SK-N-SH (cell line): ENCODE measurements at regions not wholly inside any gene's neighbourhood (a gene's known extent, or its start where the extent isn't known, plus 50 kb on each side); places are given as distances from the start of the nearest gene placed in this dataset.

Source experiments
- CTCF ChIA-PET: fragments of 300-600, 350-600 bp; formaldehyde crosslinking; extraction: SDS; loops from one replicate; lab custom pipeline; 2021; lab: Yijun Ruan, JAX
- POLR2A ChIA-PET: fragments of 350-600 bp; sonication (Branson Sonifier 250); formaldehyde crosslinking; extraction: SDS; loops from one replicate; lab custom pipeline; 2020; ENCODE audit warnings: antibody characterized with exemption, inconsistent platforms; lab: Yijun Ruan, JAX
- DNase-seq: peaks from one replicate; pipeline ENCODE4 v3.0.0; 2012
- H2AFZ ChIP-seq: fragments of 200-600 bp; sonication (generic); 2 replicates; pipeline ENCODE4 v1.8.1; 2016; ENCODE audit warnings: antibody characterized with exemption, mild to moderate bottlenecking, low read depth
- H3F3A ChIP-seq: fragments of 200-600 bp; sonication (generic); replicated peaks from 2 replicates; pipeline ENCODE3; 2016; ENCODE audit warnings: antibody characterized with exemption, mild to moderate bottlenecking; ENCODE audit not compliant: insufficient read depth
- H3K27ac ChIP-seq, 2 experiments: fragments of 200-500 bp in 1 of 2; fragments of 200-600 bp in 1 of 2; sonication (Bioruptor generic) in 1 of 2; sonication (generic), shearing (Covaris generic) in 1 of 2; 2 replicates each; pipeline versions ENCODE4 v1.5.1 to v1.6.1; 2014 to 2016; ENCODE audit warnings: low read depth in 2 of 2, inconsistent platforms in 1 of 2, low read length in 1 of 2, mild to moderate bottlenecking in 1 of 2, mixed read lengths in 1 of 2
- H3K27me3 ChIP-seq: fragments of 200-600 bp; sonication (generic), shearing (Covaris generic); 2 replicates; pipeline ENCODE4 v1.6.1; 2016; ENCODE audit warnings: mixed run types; ENCODE audit not compliant: insufficient read depth
- H3K36me3 ChIP-seq, 2 experiments: fragments of 200-500 bp in 1 of 2; fragments of 200-600 bp in 1 of 2; sonication (Bioruptor generic) in 1 of 2; sonication (generic) in 1 of 2; replicated peaks in 1 of 2; 2 replicates each; pipeline versions ENCODE3 to v1.5.1; 2014 to 2016; ENCODE audit warnings: low read length in 1 of 2, mild to moderate bottlenecking in 1 of 2; ENCODE audit not compliant: insufficient read depth in 2 of 2, control insufficient read depth in 1 of 2
- H3K4me1 ChIP-seq, 2 experiments: fragments of 200-500 bp in 1 of 2; fragments of 200-600 bp in 1 of 2; sonication (Bioruptor generic) in 1 of 2; sonication (generic), shearing (Covaris generic) in 1 of 2; 2 replicates each; pipeline versions ENCODE4 v1.5.1 to v1.6.1; 2014 to 2016; ENCODE audit warnings: low read depth in 1 of 2, low read length in 1 of 2, mixed run types in 1 of 2; ENCODE audit not compliant: insufficient read depth in 2 of 2, control insufficient read depth in 1 of 2
- H3K4me2 ChIP-seq: fragments of 200-600 bp; sonication (generic), shearing (Covaris generic); 2 replicates; pipeline ENCODE4 v1.6.1; 2017; ENCODE audit warnings: mixed run types
- H3K4me3 ChIP-seq, 2 experiments: fragments of 200-500 bp in 1 of 2; fragments of 200-600 bp in 1 of 2; sonication (Bioruptor generic) in 1 of 2; sonication (generic), shearing (Covaris generic) in 1 of 2; 2 replicates each; pipeline versions ENCODE4 v1.5.1 to v1.8.1; 2014 to 2016; ENCODE audit warnings: low read depth in 2 of 2, inconsistent platforms in 1 of 2, low read length in 1 of 2, mild to moderate bottlenecking in 1 of 2, mixed read lengths in 1 of 2, moderate library complexity in 1 of 2
- H3K79me2 ChIP-seq: fragments of 200-600 bp; sonication (generic); 2 replicates; pipeline ENCODE4 v1.8.1; 2017; ENCODE audit warnings: mild to moderate bottlenecking; ENCODE audit not compliant: insufficient read depth
- H3K9ac ChIP-seq: fragments of 200-600 bp; sonication (generic); 2 replicates; pipeline ENCODE4 v1.6.1; 2017; ENCODE audit warnings: mixed run types
- H3K9me2 ChIP-seq: fragments of 200-600 bp; sonication (generic); 2 replicates; pipeline ENCODE4 v1.6.1; 2017; ENCODE audit warnings: mixed run types
- H3K9me3 ChIP-seq: fragments of 200-600 bp; sonication (generic); 2 replicates; pipeline ENCODE4 v1.6.1; 2017; ENCODE audit warnings: mixed run types, mild to moderate bottlenecking, moderate library complexity
- H4K20me1 ChIP-seq: fragments of 200-600 bp; sonication (generic); 2 replicates; pipeline ENCODE4 v1.6.1; 2017; ENCODE audit warnings: mild to moderate bottlenecking, mixed run types; ENCODE audit not compliant: insufficient read depth
- ELF1 ChIP-seq: IDR thresholded peaks from 2 replicates; pipeline ENCODE4 v1.4.0; 2012
- EZH2phosphoT487 ChIP-seq: fragments of 200-600 bp; sonication (generic); IDR thresholded peaks from 2 replicates; pipeline ENCODE4 v1.6.1; 2017; ENCODE audit warnings: low read depth, mixed run types, mild to moderate bottlenecking, antibody characterized with exemption, moderate library complexity, borderline replicate concordance
- GABPA ChIP-seq: IDR thresholded peaks from 2 replicates; pipeline ENCODE4 v1.4.0; 2012; ENCODE audit warnings: low read depth, mild to moderate bottlenecking
- GATA2 ChIP-seq: sonication (generic); formaldehyde crosslinking; IDR thresholded peaks from 2 replicates; pipeline ENCODE4 v1.5.0; 2020; ENCODE audit warnings: mild to moderate bottlenecking, missing genetic modification reagents
- JUND ChIP-seq: IDR thresholded peaks from 2 replicates; pipeline ENCODE4 v1.4.0; 2012
- MEF2A ChIP-seq: IDR thresholded peaks from 2 replicates; pipeline ENCODE4 v1.4.0; 2012; ENCODE audit warnings: low read depth, borderline replicate concordance
- MXI1 ChIP-seq: IDR thresholded peaks from 2 replicates; pipeline ENCODE4 v1.6.1; 2012; ENCODE audit warnings: mild to moderate bottlenecking, low read depth, low read length, improper control_type of control experiment
- NFIC ChIP-seq: IDR thresholded peaks from 2 replicates; pipeline ENCODE4 v1.4.0; 2012; ENCODE audit warnings: borderline replicate concordance
- NRF1 ChIP-seq: IDR thresholded peaks from 2 replicates; pipeline ENCODE4 v1.6.1; 2012; ENCODE audit warnings: low read depth, mild to moderate bottlenecking, low read length
- POLR2AphosphoS5 ChIP-seq: IDR thresholded peaks from 2 replicates; pipeline ENCODE4 v1.6.1; 2012; ENCODE audit warnings: low read depth, low read length
- RAD21 ChIP-seq: IDR thresholded peaks from 2 replicates; pipeline ENCODE4 v1.6.1; 2012; ENCODE audit warnings: mild to moderate bottlenecking, low read length
- REST ChIP-seq: IDR thresholded peaks from 2 replicates; pipeline ENCODE4 v1.6.1; 2012; ENCODE audit warnings: mild to moderate bottlenecking, low read depth, low read length, moderate library complexity
- RFX5 ChIP-seq: IDR thresholded peaks from 2 replicates; pipeline ENCODE4 v1.6.1; 2012; ENCODE audit warnings: mild to moderate bottlenecking, improper control_type of control experiment, low read length
- RXRA ChIP-seq: IDR thresholded peaks from 2 replicates; pipeline ENCODE4 v1.4.0; 2012; ENCODE audit warnings: low read depth, mild to moderate bottlenecking, borderline replicate concordance
- SIN3A ChIP-seq: IDR thresholded peaks from 2 replicates; pipeline ENCODE4 v1.6.1; 2012; ENCODE audit warnings: low read depth, mild to moderate bottlenecking, low read length, moderate library complexity, borderline replicate concordance
- SMC3 ChIP-seq: IDR thresholded peaks from 2 replicates; pipeline ENCODE4 v1.6.1; 2012; ENCODE audit warnings: low read depth, low read length, improper control_type of control experiment
- TEAD4 ChIP-seq: IDR thresholded peaks from 2 replicates; pipeline ENCODE4 v1.4.0; 2012; ENCODE audit warnings: mild to moderate bottlenecking, borderline replicate concordance; ENCODE audit not compliant: insufficient read depth
- ZBTB33 ChIP-seq: IDR thresholded peaks from 2 replicates; pipeline ENCODE4 v1.4.0; 2012; ENCODE audit warnings: low read depth, borderline replicate concordance
- WGBS: methylation state at CpG from one replicate; pipeline ENCODE4 v1.1.6; 2017; ENCODE audit warnings: low lambda C conversion rate; 5-methylcytosine and 5-hydroxymethylcytosine counted together

GRCh38 chr10:2682491-2682890 is 384.9 kb upstream of the PFKP start:
- DNase-seq: no peak
- H3K4me2 ChIP-seq: no peak overlapping the region
- no peak overlapping the region for H3K4me3 ChIP-seq
- no peaks in the 10 kb centered on the region for H3K9me3 ChIP-seq
- no peak overlapping the region for H3K27ac ChIP-seq
- H3K9me2 ChIP-seq: no peaks in the 10 kb centered on the region
- H2AFZ ChIP-seq: no peak overlapping the region
- WGBS: 27% methylated on average over 4 of the region's 4 CpGs
- no peaks in the 10 kb centered on the region for H3F3A ChIP-seq
- H3K27me3 ChIP-seq: no peaks in the 10 kb centered on the region
- POLR2A ChIA-PET: no interaction called here
- no peaks in the 10 kb centered on the region for H4K20me1 ChIP-seq
- H3K79me2 ChIP-seq: no peaks in the 10 kb centered on the region
- H3K9ac ChIP-seq: no peak overlapping the region
- CTCF ChIA-PET: no interaction called here
- H3K36me3 ChIP-seq: no peaks in the 10 kb centered on the region
- H3K4me1 ChIP-seq: no peaks in the 10 kb centered on the region
- TF ChIP-seq ZBTB33 (no peak), NRF1 (no peak), SMC3 (no peak), RXRA (no peak)

- H3K36me3 ChIP-seq: no peaks in the 10 kb centered on the region
- no peak overlapping the region for H3K4me2 ChIP-seq
- H3K9me3 ChIP-seq: no peaks in the 10 kb centered on the region
- DNase-seq: no peak
- no peaks in the 10 kb centered on the region for H3F3A ChIP-seq
- H3K27me3 ChIP-seq: no peaks in the 10 kb centered on the region
- H4K20me1 ChIP-seq: no peaks in the 10 kb centered on the region
- no peak overlapping the region for H3K27ac ChIP-seq
- CTCF ChIA-PET: no interaction called here
- H3K9ac ChIP-seq: no peak overlapping the region
- POLR2A ChIA-PET: no interaction called here
- H2AFZ ChIP-seq: no peak overlapping the region
- H3K4me1 ChIP-seq: no peaks in the 10 kb centered on the region
- no peaks in the 10 kb centered on the region for H3K9me2 ChIP-seq
- H3K79me2 ChIP-seq: no peaks in the 10 kb centered on the region
- 24% methylated on average over 6 of the region's 6 CpGs for WGBS
- H3K4me3 ChIP-seq: no peak overlapping the region
- no peak for TF ChIP-seq GATA2 (CRISPR knock-in tag)
- TF ChIP-seq SMC3: no peak
- TF ChIP-seq POLR2AphosphoS5: no peak
- no peak for TF ChIP-seq TEAD4
- no peak for TF ChIP-seq NRF1
- TF ChIP-seq JUND: no peak
- TF ChIP-seq ELF1: no peak
- no peak for TF ChIP-seq GABPA
- TF ChIP-seq SIN3A: no peak
- TF ChIP-seq MXI1: no peak
- no peak for TF ChIP-seq RFX5
- no peak for TF ChIP-seq REST
- TF ChIP-seq EZH2phosphoT487: no peak
- no peak for TF ChIP-seq MEF2A
- no peak for TF ChIP-seq RAD21
- TF ChIP-seq RXRA: no peak
- TF ChIP-seq ZBTB33: no peak
- TF ChIP-seq NFIC: no peak
- TF ChIP-seq, all 33 proteins: peak for 0
Measured at GRCh38 chr10:2681891-2682290, 385.5 kb upstream of the PFKP start.
